HFF-Myc (cell line): ENCODE measurements at regions not wholly inside any gene's neighbourhood (a gene's known extent, or its start where the extent isn't known, plus 50 kb on each side); places are given as distances from the start of the nearest gene placed in this dataset.

Source experiments
- DNase-seq: peaks from one replicate; pipeline ENCODE4 v3.0.0-alpha.2; 2011; ENCODE audit warnings: low read depth; ENCODE audit errors: extremely low read depth
- H3K4me3 ChIP-seq: replicated peaks from 2 replicates; pipeline ENCODE4 v1.5.1; 2011; ENCODE audit warnings: low read depth, mild to moderate bottlenecking, control low read depth, low read length
- TF ChIP-seq, protein P1 (sequence below): IDR thresholded peaks from 2 replicates; pipeline ENCODE4 v1.5.1; 2012; ENCODE audit warnings: mild to moderate bottlenecking, low read depth, low read length, control low read depth; ENCODE audit errors: missing control alignments

DNA sequence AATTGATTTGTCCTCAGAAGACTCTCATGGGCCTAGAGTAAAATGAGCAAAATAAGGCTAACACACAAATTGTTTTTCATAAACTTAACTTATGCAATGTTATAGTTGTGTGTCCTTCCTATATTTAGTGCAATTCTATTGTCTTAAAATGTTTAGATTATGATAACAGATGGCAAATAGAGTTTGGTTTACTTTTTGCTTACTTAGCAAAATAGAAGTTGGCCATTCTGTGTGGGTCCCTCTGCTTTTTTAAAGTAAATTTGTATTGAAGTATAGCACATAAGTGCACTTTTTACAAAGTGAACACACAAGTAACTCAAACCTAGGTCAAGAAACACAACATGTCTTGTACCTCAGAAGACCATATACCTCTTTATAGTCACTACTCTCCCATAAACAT, 150.6 kb upstream of the RARB start:
- DNase-seq = no peak
- H3K4me3 ChIP-seq = no peak overlapping the region
- TF ChIP-seq, protein P1, sequence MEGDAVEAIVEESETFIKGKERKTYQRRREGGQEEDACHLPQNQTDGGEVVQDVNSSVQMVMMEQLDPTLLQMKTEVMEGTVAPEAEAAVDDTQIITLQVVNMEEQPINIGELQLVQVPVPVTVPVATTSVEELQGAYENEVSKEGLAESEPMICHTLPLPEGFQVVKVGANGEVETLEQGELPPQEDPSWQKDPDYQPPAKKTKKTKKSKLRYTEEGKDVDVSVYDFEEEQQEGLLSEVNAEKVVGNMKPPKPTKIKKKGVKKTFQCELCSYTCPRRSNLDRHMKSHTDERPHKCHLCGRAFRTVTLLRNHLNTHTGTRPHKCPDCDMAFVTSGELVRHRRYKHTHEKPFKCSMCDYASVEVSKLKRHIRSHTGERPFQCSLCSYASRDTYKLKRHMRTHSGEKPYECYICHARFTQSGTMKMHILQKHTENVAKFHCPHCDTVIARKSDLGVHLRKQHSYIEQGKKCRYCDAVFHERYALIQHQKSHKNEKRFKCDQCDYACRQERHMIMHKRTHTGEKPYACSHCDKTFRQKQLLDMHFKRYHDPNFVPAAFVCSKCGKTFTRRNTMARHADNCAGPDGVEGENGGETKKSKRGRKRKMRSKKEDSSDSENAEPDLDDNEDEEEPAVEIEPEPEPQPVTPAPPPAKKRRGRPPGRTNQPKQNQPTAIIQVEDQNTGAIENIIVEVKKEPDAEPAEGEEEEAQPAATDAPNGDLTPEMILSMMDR = no peak

DNA sequence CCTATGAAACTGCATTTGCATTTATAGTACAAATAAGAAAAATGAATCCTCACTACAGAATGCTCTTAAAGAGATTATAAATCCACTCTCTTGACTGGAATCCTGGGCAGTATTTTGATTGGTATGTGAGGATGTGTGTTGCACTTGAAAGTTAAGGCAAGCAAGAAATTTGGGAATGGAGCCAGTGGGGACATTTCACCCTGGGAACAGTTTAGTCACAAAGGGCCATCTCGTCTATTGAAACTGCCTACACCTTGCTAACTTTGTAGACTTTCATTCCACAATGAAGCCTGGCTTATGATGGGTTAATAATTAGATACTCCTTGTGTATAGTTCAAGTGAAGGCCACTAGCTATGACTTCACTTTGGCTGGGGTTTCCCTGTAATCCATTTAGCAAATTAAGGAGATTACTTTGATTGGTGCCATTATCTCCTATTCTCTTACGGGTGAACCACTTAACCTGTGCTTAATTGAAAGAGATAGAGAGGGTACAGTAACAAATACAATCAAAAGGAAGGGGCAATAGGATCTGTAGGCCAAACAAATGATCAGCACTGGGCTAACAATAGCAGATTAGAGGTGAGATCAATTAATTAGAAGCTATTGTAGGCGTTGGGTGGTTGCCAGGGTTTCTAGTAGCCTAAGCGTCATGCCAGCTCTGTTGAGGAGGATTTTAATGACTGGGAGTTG, 146.9 kb upstream of the RARB start:
- no peak for DNase-seq
- TF ChIP-seq, protein P1 = no peak
- no peak overlapping the region for H3K4me3 ChIP-seq

DNA sequence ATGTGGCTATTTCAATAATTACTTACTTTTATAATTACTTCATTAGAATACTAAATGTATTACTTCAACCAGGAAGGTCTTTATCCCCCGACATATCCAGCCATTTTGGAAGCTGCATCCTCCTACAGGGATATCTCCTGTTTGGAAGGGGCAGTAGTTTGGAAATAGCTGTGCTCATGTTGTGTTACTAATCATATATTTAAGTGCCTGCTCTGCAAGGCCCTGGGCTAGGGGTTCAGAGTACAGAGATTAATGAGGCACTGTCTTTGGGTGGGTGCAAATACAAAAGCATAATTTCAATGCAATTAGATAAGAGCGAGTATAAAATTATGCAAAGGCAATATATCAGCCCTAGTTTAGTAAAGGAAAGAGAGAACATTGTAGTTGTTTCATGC, 146.3 kb upstream of the RARB start:
- TF ChIP-seq, protein P1 = no peak
- no peak overlapping the region for H3K4me3 ChIP-seq
- no peak for DNase-seq

DNA sequence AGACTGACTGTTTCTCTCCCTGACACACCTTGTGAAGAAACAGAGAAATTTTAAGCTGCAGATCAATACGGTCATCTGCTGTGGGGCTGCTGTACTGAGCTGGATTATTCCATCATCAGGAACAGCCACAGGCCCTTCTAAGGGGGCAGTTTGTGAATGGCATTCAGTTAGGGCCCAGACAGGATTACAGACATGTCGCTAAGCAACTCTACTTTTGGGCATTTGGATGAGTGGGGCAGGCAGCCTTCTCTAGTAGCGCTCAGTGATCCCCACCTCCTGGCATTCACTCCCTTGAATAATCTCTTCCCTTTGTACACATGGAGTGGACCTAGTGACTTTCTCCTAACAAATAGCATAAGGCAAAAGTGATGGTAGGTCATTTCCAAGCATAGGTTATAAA, 144.4 kb upstream of the RARB start:
- no peak for DNase-seq
- TF ChIP-seq, protein P1 = no peak
- no peak overlapping the region for H3K4me3 ChIP-seq

DNA sequence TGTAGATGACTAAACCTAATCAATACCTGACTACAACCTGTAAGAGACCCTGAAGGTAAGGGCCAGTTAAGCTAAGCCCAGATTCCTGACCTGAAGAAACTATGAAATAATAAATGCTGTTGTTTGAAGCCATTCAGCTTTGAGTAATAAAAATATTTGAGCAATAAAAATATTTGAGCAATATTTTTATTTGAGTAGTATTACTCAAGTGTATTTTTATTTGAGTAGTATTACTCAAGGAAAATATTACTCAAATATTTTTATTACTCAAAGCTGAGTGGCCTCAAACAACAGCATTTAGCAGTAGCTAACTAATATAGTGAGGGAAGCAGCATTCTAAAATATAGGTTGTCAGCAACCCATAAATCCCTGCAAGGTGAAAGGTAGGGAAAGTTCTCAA, 143.8 kb upstream of the RARB start:
- DNase-seq = no peak
- TF ChIP-seq, protein P1 = no peak

DNA sequence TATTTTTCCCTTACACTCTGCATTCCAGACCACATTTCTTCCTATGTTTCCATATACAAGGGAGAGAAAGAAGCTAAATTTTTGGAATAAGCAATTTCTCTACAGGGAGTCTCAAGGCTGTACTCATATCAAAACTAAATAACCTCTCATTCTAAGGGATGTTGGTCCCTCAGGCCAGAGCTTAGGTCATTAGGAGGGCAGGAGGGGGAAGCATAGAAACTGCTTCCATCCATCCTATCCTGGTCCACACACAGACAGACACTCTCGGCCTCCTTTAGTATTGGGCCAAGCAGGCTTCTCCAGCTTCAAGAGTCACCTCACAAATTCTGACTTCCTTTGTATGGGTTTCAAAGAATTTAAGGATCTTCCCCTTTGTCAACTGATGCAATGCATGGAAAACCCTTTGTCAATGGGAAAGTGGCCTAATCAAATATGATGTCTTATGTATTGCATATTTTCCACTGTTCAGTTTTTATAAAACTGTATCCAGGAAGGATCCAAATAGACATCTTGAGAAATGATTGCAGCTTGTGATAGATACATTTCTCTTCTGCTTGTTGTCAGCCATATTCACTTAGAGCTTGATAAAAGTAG, 140.7 kb upstream of the RARB start:
- no peak for DNase-seq
- H3K4me3 ChIP-seq = no peak overlapping the region
- TF ChIP-seq, protein P1 = no peak

More for the DNA sequence above, 143.8 kb upstream of the RARB start:
- no peak overlapping the region for H3K4me3 ChIP-seq
